UCSD-AML1 (cell line): ENCODE measurements at regions not wholly inside any gene's neighbourhood (a gene's known extent, or its start where the extent isn't known, plus 50 kb on each side); places are given as distances from the start of the nearest gene placed in this dataset.

Experiments
- DNase-seq: peaks from one replicate; lab custom pipeline; 2025; ENCODE audit not compliant: unreplicated experiment; lab: John Stamatoyannopoulos, UW

GRCh38 chr1:9419369-9420041, 119.8 kb upstream of the SLC25A33 start:
- DNase-seq, result no peak

GRCh38 chr1:9420835-9421532, 118.3 kb upstream of the SLC25A33 start:
- no peak for DNase-seq

- DNase-seq, result no peak
Measured at GRCh38 chr1:9421533-9421873, 117.8 kb upstream of the SLC25A33 start.

GRCh38 chr1:9422321-9422720, 116.9 kb upstream of the SLC25A33 start:
- DNase-seq, result no peak

- DNase-seq, result no peak
Measured at GRCh38 chr1:9422911-9423505, 116.3 kb upstream of the SLC25A33 start.

- no peak for DNase-seq
Measured at GRCh38 chr1:9424261-9424660, 115.0 kb upstream of the SLC25A33 start.

- DNase-seq, result no peak
Measured at GRCh38 chr1:9425859-9426258, 113.4 kb upstream of the SLC25A33 start.

GRCh38 chr1:9426291-9426711, 113.0 kb upstream of the SLC25A33 start:
- DNase-seq, result peak; percentile 85

- no peak for DNase-seq
Measured at GRCh38 chr1:9427388-9427787, 111.9 kb upstream of the SLC25A33 start.

GRCh38 chr1:9428601-9429341, 110.5 kb upstream of the SLC25A33 start:
- DNase-seq, result peak; percentile 100

GRCh38 chr1:9429342-9429711, 109.9 kb upstream of the SLC25A33 start:
- no peak for DNase-seq

- DNase-seq, result no peak
Measured at GRCh38 chr1:9434247-9435152, 104.8 kb upstream of the SLC25A33 start.

GRCh38 chr1:9435153-9435636, 104.1 kb upstream of the SLC25A33 start:
- no peak for DNase-seq

GRCh38 chr1:9435854-9436640, 103.2 kb upstream of the SLC25A33 start:
- no peak for DNase-seq

GRCh38 chr1:9437961-9438430, 101.3 kb upstream of the SLC25A33 start:
- DNase-seq, result no peak

GRCh38 chr1:9438431-9439073, 100.7 kb upstream of the SLC25A33 start:
- no peak for DNase-seq

GRCh38 chr1:9439074-9439761, 100.0 kb upstream of the SLC25A33 start:
- no peak for DNase-seq

- DNase-seq, result no peak
Measured at GRCh38 chr1:9440261-9440660, 99.0 kb upstream of the SLC25A33 start.

- DNase-seq, result no peak
Measured at GRCh38 chr1:9440763-9441194, 98.5 kb upstream of the SLC25A33 start.
